ENCODE measurements at regions not wholly inside any gene's neighbourhood (a gene's known extent, or its start where the extent isn't known, plus 50 kb on each side); places are given as distances from the start of the nearest gene placed in this dataset.

DNA sequence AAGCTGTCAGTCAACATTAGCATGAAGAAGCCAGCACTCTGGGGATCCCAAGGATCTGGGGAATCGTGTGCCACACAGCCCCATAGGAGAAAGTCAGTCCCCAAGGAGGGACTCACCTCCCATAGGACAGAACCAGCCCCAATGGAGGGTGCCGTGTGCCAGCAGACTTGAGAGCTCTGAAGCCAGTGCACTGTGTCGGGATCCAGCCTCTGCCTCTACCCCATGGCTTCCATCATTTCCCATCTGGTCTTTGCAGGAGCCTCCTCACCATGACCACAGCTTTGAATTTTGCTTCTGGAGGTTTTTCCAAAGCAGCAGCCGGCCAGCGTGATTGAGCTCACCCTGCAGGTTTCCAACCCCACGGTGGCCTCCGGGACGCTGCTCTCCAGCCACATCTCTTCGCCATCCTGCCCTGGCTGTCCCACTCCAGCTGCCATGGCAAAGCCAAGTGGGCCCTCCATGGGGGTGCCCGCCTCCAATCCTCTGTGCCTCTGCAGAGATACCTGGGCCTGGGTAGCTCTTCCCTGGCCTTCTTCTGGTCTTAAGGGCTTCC, 171.8 kb upstream of the SHH start:
- no TSS peak for BruUV-seq (replicated peaks)
- Mint-ChIP-seq H3K4me1 (ENCODE audit: low read depth, unreplicated experiment) (no peaks in the 10 kb centered on the region), H3K27me3 (ENCODE audit: unreplicated experiment) (peaks cover 36% of the 10 kb centered on the region), H3K27ac (ENCODE audit: unreplicated experiment) (no peak overlapping the region), H3K9me3 (ENCODE audit: low read depth, unreplicated experiment) (no peaks in the 10 kb centered on the region), H3K4me3 (ENCODE audit: low read depth, unreplicated experiment) (no peak overlapping the region), H3K36me3 (ENCODE audit: insufficient read depth, unreplicated experiment) (no peaks in the 10 kb centered on the region)
- DNase-seq = no peak
- TF ChIP-seq, protein P1, sequence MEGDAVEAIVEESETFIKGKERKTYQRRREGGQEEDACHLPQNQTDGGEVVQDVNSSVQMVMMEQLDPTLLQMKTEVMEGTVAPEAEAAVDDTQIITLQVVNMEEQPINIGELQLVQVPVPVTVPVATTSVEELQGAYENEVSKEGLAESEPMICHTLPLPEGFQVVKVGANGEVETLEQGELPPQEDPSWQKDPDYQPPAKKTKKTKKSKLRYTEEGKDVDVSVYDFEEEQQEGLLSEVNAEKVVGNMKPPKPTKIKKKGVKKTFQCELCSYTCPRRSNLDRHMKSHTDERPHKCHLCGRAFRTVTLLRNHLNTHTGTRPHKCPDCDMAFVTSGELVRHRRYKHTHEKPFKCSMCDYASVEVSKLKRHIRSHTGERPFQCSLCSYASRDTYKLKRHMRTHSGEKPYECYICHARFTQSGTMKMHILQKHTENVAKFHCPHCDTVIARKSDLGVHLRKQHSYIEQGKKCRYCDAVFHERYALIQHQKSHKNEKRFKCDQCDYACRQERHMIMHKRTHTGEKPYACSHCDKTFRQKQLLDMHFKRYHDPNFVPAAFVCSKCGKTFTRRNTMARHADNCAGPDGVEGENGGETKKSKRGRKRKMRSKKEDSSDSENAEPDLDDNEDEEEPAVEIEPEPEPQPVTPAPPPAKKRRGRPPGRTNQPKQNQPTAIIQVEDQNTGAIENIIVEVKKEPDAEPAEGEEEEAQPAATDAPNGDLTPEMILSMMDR (IDR thresholded peaks at IDR 0.05; ENCODE audit: unreplicated experiment) = no peak
- CTCF ChIA-PET = no interaction called here
- intact Hi-C loops (cut with micrococcal nuclease; ENCODE audit: unreplicated experiment) = no loop called here

DNA sequence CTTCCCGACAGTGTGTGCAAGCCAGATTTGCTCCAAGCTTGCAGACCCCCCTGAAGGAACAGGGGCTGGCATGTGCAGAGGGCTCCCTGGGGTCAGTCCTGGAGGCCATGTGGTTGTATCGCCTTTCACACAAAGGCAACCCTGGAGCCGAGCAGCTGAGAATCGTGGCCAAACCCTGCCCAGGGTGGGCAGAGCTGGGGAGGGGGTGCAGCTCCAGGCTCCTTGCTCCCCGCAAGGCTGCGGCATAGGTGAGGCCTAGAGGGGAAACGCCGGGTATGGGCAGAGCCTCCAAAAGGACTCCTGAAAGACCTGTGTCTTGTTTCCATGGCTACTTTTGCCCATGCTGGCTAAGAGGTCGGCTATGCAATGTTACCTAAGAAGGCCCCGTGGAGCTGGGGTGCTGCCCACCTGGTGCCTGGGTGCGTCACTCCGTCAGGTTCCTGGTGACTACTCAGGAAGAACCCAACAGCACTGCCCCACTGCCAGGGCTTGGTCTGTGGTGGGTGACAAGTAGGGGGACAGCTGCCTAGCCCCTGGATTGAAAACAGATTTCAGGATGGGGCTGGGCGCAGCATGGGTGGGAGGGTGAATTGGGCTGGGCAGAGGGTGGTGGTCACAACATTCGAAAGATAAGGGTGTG, 171.0 kb upstream of the SHH start:
- DNase-seq = no peak
- no peaks in the 10 kb centered on the region for H3K9me3 Mint-ChIP-seq (ENCODE audit: low read depth, unreplicated experiment)
- CTCF ChIA-PET = no interaction called here
- no peaks in the 10 kb centered on the region for H3K36me3 Mint-ChIP-seq (ENCODE audit: insufficient read depth, unreplicated experiment)
- no TSS peak for BruUV-seq (replicated peaks)
- TF ChIP-seq, protein P1 (IDR thresholded peaks at IDR 0.05; ENCODE audit: unreplicated experiment) = no peak
- peaks cover 44% of the 10 kb centered on the region for H3K27me3 Mint-ChIP-seq (ENCODE audit: unreplicated experiment)
- no peaks in the 10 kb centered on the region for H3K4me1 Mint-ChIP-seq (ENCODE audit: low read depth, unreplicated experiment)
- intact Hi-C loops (cut with micrococcal nuclease; ENCODE audit: unreplicated experiment) = no loop called here
- H3K4me3 Mint-ChIP-seq (ENCODE audit: low read depth, unreplicated experiment) = no peak overlapping the region
- no peak overlapping the region for H3K27ac Mint-ChIP-seq (ENCODE audit: unreplicated experiment)

DNA sequence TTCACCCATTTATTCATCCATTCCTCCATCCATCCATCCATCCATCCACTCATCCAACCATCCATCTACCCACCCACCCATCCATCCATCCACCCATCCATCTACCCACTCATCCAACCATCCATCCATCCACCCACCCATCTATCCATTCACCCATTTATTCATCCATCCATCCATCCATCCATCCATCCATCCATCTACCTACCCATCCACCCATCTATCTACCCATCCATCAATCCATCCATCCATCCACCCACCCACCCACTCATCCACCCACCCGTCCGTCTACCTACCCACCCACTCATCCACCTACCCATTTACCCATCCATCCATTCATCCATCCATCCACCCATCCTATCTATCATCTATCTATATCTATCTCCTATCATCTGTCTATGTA, 169.4 kb upstream of the SHH start:
- Mint-ChIP-seq H3K4me3 (ENCODE audit: low read depth, unreplicated experiment) (no peak overlapping the region), H3K9me3 (ENCODE audit: low read depth, unreplicated experiment) (no peaks in the 10 kb centered on the region), H3K27me3 (ENCODE audit: unreplicated experiment) (peaks cover 50% of the 10 kb centered on the region), H3K36me3 (ENCODE audit: insufficient read depth, unreplicated experiment) (no peaks in the 10 kb centered on the region), H3K27ac (ENCODE audit: unreplicated experiment) (no peak overlapping the region), H3K4me1 (ENCODE audit: low read depth, unreplicated experiment) (no peaks in the 10 kb centered on the region)
- TF ChIP-seq, protein P1 (IDR thresholded peaks at IDR 0.05; ENCODE audit: unreplicated experiment) = no peak
- no TSS peak for BruUV-seq (replicated peaks)
- CTCF ChIA-PET = no interaction called here
- DNase-seq = no peak
- intact Hi-C loops (cut with micrococcal nuclease; ENCODE audit: unreplicated experiment) = no loop called here

DNA sequence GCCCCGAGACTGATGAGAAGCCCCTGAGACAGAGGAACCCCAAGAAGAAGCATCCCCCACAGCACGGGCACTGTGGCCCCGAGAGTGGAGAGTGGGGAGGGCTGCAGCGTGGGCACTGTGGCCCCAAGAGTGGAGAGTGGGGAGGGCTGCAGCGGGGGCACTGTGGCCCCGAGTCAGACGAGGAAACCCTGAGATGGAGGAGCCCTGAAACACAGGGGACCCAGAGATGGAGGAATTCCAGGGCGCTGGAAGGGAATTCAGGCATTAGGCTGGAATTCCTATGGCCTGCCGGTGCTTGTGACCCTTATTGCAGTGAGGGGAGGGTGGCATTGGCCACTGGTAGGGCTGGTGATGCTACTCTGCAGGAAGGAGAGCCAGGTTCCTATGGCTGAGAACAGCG, 168.6 kb upstream of the SHH start:
- peaks cover 50% of the 10 kb centered on the region for H3K27me3 Mint-ChIP-seq (ENCODE audit: unreplicated experiment)

More for the DNA sequence above, 168.6 kb upstream of the SHH start:
- DNase-seq = no peak
- CTCF ChIA-PET = no interaction called here
- Mint-ChIP-seq H3K36me3 (ENCODE audit: insufficient read depth, unreplicated experiment) (no peaks in the 10 kb centered on the region), H3K27ac (ENCODE audit: unreplicated experiment) (no peak overlapping the region), H3K4me3 (ENCODE audit: low read depth, unreplicated experiment) (no peak overlapping the region), H3K9me3 (ENCODE audit: low read depth, unreplicated experiment) (no peaks in the 10 kb centered on the region), H3K4me1 (ENCODE audit: low read depth, unreplicated experiment) (no peaks in the 10 kb centered on the region)
- intact Hi-C loops (cut with micrococcal nuclease; ENCODE audit: unreplicated experiment) = no loop called here
- TF ChIP-seq, protein P1 (IDR thresholded peaks at IDR 0.05; ENCODE audit: unreplicated experiment) = no peak
- no TSS peak for BruUV-seq (replicated peaks)
